Glutamatergic neuron (in vitro differentiated cells): ENCODE measurements at regions not wholly inside any gene's neighbourhood (a gene's known extent, or its start where the extent isn't known, plus 50 kb on each side); places are given as distances from the start of the nearest gene placed in this dataset.

Source experiments
- DNase-seq: peaks from one replicate; pipeline ENCODE4 v3.0.0; 2022
- H3K27ac Mint-ChIP-seq: one replicate; pipeline ENCODE4 v1.8.0; 2020; ENCODE audit warnings: mild to moderate bottlenecking, mixed read lengths, inconsistent platforms; ENCODE audit not compliant: unreplicated experiment
- H3K27me3 Mint-ChIP-seq: one replicate; pipeline ENCODE4 v1.8.0; 2020; ENCODE audit warnings: mild to moderate bottlenecking, moderate library complexity, mixed read lengths, inconsistent platforms; ENCODE audit not compliant: unreplicated experiment
- H3K36me3 Mint-ChIP-seq: one replicate; pipeline ENCODE4 v1.8.0; 2020; ENCODE audit warnings: mild to moderate bottlenecking, mixed read lengths, inconsistent platforms; ENCODE audit not compliant: unreplicated experiment
- H3K4me1 Mint-ChIP-seq: one replicate; pipeline ENCODE4 v1.8.0; 2020; ENCODE audit warnings: mild to moderate bottlenecking, low read depth, mixed read lengths, inconsistent platforms; ENCODE audit not compliant: unreplicated experiment
- H3K4me3 Mint-ChIP-seq: one replicate; pipeline ENCODE4 v1.8.0; 2020; ENCODE audit warnings: mild to moderate bottlenecking, mixed read lengths, inconsistent platforms; ENCODE audit not compliant: unreplicated experiment
- H3K9me3 Mint-ChIP-seq: one replicate; pipeline ENCODE4 v1.8.0; 2020; ENCODE audit warnings: mild to moderate bottlenecking, moderate library complexity, mixed read lengths, inconsistent platforms; ENCODE audit not compliant: unreplicated experiment
- TF ChIP-seq, protein P1 (sequence below): fragments of 200-600 bp; sonication (generic); IDR thresholded peaks from one replicate; pipeline ENCODE4 v1.5.0; 2021; ENCODE audit not compliant: partially characterized antibody, unreplicated experiment

DNA sequence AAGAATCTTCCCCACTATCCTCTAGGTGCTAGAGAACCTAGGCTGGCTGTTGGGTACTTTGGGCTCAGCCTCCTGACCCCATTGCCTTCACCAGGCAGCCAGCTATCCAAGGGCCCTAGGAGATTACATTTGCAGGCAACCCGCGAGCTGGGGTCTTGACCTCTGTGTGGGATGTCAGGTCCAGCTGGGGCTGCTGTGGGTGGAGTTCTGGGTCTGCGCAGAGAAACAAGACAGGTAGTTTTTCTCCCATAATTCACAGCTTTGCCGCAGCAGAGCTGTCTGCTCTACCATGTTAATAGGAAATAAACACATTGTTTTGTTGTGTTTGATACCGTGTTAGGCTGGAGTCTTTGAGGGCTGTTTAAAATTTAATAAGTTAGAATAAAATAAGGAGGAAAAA, 142.8 kb upstream of the PLET1 start:
- Mint-ChIP-seq H3K36me3 (no peaks in the 10 kb centered on the region), H3K4me1 (peaks cover 6% of the 10 kb centered on the region), H3K27me3 (peaks cover 5% of the 10 kb centered on the region), H3K4me3 (no peak overlapping the region), H3K27ac (no peak overlapping the region), H3K9me3 (no peaks in the 10 kb centered on the region)
- no peak for DNase-seq
- TF ChIP-seq, protein P1, sequence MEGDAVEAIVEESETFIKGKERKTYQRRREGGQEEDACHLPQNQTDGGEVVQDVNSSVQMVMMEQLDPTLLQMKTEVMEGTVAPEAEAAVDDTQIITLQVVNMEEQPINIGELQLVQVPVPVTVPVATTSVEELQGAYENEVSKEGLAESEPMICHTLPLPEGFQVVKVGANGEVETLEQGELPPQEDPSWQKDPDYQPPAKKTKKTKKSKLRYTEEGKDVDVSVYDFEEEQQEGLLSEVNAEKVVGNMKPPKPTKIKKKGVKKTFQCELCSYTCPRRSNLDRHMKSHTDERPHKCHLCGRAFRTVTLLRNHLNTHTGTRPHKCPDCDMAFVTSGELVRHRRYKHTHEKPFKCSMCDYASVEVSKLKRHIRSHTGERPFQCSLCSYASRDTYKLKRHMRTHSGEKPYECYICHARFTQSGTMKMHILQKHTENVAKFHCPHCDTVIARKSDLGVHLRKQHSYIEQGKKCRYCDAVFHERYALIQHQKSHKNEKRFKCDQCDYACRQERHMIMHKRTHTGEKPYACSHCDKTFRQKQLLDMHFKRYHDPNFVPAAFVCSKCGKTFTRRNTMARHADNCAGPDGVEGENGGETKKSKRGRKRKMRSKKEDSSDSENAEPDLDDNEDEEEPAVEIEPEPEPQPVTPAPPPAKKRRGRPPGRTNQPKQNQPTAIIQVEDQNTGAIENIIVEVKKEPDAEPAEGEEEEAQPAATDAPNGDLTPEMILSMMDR = no peak

DNA sequence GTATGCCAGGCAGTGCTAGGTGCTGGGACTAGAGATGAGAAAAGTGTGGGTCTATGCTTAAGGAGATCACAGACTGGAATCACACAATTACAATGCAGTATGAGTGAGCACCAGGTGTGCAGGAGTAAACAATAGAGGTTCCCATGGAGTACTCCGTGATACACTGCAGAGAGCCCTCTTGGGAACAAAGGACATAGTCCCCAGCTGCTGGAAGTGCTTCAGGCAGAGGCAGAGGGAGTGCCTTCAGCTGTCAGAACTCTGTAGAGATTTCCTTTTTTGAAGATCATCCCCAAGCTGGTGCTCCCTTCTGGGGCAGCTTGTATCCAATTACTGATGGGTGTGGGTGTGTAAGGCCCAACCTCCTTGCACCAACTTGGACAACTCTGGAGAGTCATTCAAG, 143.5 kb upstream of the PLET1 start:
- TF ChIP-seq, protein P1 = no peak
- no peaks in the 10 kb centered on the region for H3K9me3 Mint-ChIP-seq
- no peaks in the 10 kb centered on the region for H3K36me3 Mint-ChIP-seq
- no peak overlapping the region for H3K27ac Mint-ChIP-seq
- peaks cover 6% of the 10 kb centered on the region for H3K4me1 Mint-ChIP-seq
- peaks cover 5% of the 10 kb centered on the region for H3K27me3 Mint-ChIP-seq
- no peak for DNase-seq
- H3K4me3 Mint-ChIP-seq = no peak overlapping the region

GRCh38 chr11:112408517-112408916, 147.9 kb upstream of the PLET1 start:
- H3K27me3 Mint-ChIP-seq = peaks cover 4% of the 10 kb centered on the region
- TF ChIP-seq, protein P1 = no peak
- no peak for DNase-seq
- H3K27ac Mint-ChIP-seq = no peak overlapping the region
- peaks cover 9% of the 10 kb centered on the region for H3K36me3 Mint-ChIP-seq
- no peak overlapping the region for H3K4me3 Mint-ChIP-seq
- peaks cover 2% of the 10 kb centered on the region for H3K4me1 Mint-ChIP-seq
- H3K9me3 Mint-ChIP-seq = no peaks in the 10 kb centered on the region

GRCh38 chr11:112410325-112410724, 149.7 kb upstream of the PLET1 start:
- Mint-ChIP-seq H3K27me3 (peaks cover 4% of the 10 kb centered on the region), H3K36me3 (peaks cover 9% of the 10 kb centered on the region), H3K27ac (no peak overlapping the region), H3K4me1 (peaks cover 2% of the 10 kb centered on the region), H3K4me3 (no peak overlapping the region), H3K9me3 (no peaks in the 10 kb centered on the region)
- no peak for DNase-seq
- TF ChIP-seq, protein P1 = no peak

GRCh38 chr11:112412383-112412782, 151.7 kb upstream of the PLET1 start:
- no peak for DNase-seq
- Mint-ChIP-seq H3K27me3 (peaks cover 2% of the 10 kb centered on the region), H3K4me1 (peaks cover 2% of the 10 kb centered on the region), H3K4me3 (no peak overlapping the region), H3K9me3 (no peaks in the 10 kb centered on the region), H3K36me3 (peaks cover 13% of the 10 kb centered on the region), H3K27ac (no peak overlapping the region)
- TF ChIP-seq, protein P1 = no peak
